ENCODE measurements at regions not wholly inside any gene's neighbourhood (a gene's known extent, or its start where the extent isn't known, plus 50 kb on each side); places are given as distances from the start of the nearest gene placed in this dataset.

DNA sequence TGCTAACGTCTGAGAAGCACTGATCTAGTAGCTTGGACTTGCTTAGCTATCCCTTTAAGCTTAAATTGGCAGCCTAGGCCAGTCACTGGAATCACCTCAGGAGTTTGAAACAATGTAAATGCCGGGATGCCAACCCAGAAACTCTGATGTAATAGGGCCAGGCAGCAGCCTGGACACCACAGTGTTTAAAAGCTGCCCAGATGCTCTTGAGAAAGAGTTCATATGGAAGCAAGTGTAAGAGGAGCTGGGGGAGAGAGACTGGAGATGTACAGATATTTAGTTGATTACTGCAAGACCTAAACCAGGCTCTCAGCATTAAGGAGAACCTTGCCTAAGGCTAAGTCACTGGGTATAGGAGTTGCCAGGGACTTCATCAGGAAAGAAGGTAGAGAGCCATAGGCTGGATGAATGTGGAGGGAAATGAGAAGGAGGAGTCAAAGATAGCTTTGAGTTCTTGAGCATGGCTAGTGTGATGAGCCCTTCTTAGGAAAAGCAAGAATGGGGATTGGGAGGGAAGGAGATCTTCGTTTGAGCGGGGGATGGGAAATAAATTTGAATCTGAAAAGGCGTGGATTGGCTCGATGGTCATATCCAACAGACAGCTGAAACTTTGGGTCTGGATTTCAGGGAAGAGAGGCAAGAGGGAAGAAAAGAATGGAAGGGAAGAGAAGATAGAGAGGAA is 392.9 kb upstream of the WWC1 start:
- DNase-seq (ENCODE audit: low read depth) = no peak
- H3K4me3 ChIP-seq (ENCODE audit: low read depth, low read length) = no peak overlapping the region
- TF ChIP-seq, protein P1, sequence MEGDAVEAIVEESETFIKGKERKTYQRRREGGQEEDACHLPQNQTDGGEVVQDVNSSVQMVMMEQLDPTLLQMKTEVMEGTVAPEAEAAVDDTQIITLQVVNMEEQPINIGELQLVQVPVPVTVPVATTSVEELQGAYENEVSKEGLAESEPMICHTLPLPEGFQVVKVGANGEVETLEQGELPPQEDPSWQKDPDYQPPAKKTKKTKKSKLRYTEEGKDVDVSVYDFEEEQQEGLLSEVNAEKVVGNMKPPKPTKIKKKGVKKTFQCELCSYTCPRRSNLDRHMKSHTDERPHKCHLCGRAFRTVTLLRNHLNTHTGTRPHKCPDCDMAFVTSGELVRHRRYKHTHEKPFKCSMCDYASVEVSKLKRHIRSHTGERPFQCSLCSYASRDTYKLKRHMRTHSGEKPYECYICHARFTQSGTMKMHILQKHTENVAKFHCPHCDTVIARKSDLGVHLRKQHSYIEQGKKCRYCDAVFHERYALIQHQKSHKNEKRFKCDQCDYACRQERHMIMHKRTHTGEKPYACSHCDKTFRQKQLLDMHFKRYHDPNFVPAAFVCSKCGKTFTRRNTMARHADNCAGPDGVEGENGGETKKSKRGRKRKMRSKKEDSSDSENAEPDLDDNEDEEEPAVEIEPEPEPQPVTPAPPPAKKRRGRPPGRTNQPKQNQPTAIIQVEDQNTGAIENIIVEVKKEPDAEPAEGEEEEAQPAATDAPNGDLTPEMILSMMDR (IDR thresholded peaks at IDR 0.05; ENCODE audit: control insufficient read depth, extremely low read depth, insufficient read depth) = no peak

GRCh38 chr5:167899490-167900070 is 391.9 kb upstream of the WWC1 start:
- DNase-seq (ENCODE audit: low read depth) = no peak
- TF ChIP-seq, protein P1 (IDR thresholded peaks at IDR 0.05; ENCODE audit: control insufficient read depth, extremely low read depth, insufficient read depth) = no peak
- no peak overlapping the region for H3K4me3 ChIP-seq (ENCODE audit: low read depth, low read length)

DNA sequence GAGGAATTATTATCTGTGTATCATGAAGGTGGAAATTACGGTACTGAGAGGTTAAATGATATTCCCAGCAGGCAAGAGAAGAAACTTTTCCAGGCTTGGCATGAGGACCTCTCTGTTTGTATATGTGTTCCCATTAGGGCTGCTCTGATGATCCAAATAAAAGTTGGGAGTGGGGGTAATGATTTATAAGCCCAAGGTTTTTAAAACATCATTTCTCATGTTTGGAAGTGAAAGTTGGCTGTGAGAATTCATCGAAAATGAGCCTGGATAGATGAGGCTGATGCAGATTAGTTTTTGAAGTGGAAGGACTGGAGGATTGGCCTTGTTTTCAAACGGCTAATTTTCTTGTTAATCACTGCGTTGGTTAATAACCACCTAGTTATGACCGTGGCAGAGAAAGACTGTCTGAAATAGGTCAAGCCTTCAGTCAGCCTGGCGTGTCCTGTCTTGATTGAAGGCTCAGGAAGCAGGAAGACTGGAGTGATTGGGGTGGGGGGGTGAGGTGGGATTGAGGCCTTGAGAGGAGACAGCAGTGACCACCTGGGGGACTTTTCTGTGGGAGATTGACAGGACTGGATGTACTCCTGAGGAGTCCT is 391.0 kb upstream of the WWC1 start:
- H3K4me3 ChIP-seq (ENCODE audit: low read depth, low read length) = no peak overlapping the region
- no peak for DNase-seq (ENCODE audit: low read depth)
- TF ChIP-seq, protein P1 (IDR thresholded peaks at IDR 0.05; ENCODE audit: control insufficient read depth, extremely low read depth, insufficient read depth) = no peak

- DNase-seq (ENCODE audit: low read depth) = no peak
- TF ChIP-seq, protein P1 (IDR thresholded peaks at IDR 0.05; ENCODE audit: control insufficient read depth, extremely low read depth, insufficient read depth) = no peak
- H3K4me3 ChIP-seq (ENCODE audit: low read depth, low read length) = no peak overlapping the region
Observed at GRCh38 chr5:167902298-167902697, 389.1 kb upstream of the WWC1 start.

DNA sequence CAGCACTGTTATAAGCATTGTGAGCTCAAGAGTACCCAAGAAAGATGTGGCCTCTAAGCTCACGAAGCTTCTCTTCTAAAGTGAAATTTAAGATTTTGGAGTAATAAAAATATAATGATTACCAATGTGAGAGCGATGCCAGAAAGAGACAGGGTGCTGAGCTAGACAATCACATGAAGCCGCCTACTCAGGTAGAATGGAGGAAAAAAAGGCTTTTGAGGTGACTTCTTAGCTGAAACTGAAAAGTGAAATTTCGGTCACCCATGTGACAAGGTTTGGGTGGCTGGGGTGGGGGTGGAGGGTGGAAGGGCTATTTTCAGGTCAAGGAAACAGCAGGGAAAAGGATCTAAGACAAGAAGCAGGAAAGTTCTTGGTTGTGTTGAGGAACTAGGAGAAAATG is 388.2 kb upstream of the WWC1 start:
- TF ChIP-seq, protein P1 (IDR thresholded peaks at IDR 0.05; ENCODE audit: control insufficient read depth, extremely low read depth, insufficient read depth) = no peak
- no peak overlapping the region for H3K4me3 ChIP-seq (ENCODE audit: low read depth, low read length)
- DNase-seq (ENCODE audit: low read depth) = no peak

GRCh38 chr5:167903659-167904058 is 387.8 kb upstream of the WWC1 start:
- TF ChIP-seq, protein P1 (IDR thresholded peaks at IDR 0.05; ENCODE audit: control insufficient read depth, extremely low read depth, insufficient read depth) = no peak
- no peak overlapping the region for H3K4me3 ChIP-seq (ENCODE audit: low read depth, low read length)

More at GRCh38 chr5:167903659-167904058, 387.8 kb upstream of the WWC1 start:
- no peak for DNase-seq (ENCODE audit: low read depth)

All from LNCaP clone FGC (cell line).